ENCODE measurements at regions not wholly inside any gene's neighbourhood (a gene's known extent, or its start where the extent isn't known, plus 50 kb on each side); places are given as distances from the start of the nearest gene placed in this dataset.

- ATAC-seq (no peak), DNase-seq (ENCODE audit: low read depth in 1 of 2, low spot score in 1 of 2) (no peak), FAIRE-seq (no peak)
- ChIA-PET POLR2A (no interaction called here), CTCF (interaction anchor here (1.4 kb wide), 1 partner anchor 381 kb away, joined by 3 read pairs; the partner anchor contains the start of gene PHLDA1)
- WGBS (ENCODE audit: missing lambda C conversion rate): 56% methylated on average over 2 of the region's 2 CpGs
- H3K27ac ChIP-seq: no peak overlapping the region
- H3K4me3 ChIP-seq: no peak overlapping the region
- H3K4me1 ChIP-seq: no peaks in the 10 kb centered on the region
- no peak overlapping the region for H3K4me2 ChIP-seq
- no peaks in the 10 kb centered on the region for H3K9me3 ChIP-seq
- TF ChIP-seq ATOH8 (CRISPR knock-in tag; IDR thresholded peaks at IDR 0.05; ENCODE audit: low read depth) (no peak), RCOR1 (IDR thresholded peaks at IDR 0.05; ENCODE audit: low read depth, low read length) (no peak), JUNB (IDR thresholded peaks at IDR 0.05) (no peak), FOXS1 (CRISPR knock-in tag; IDR thresholded peaks at IDR 0.05) (no peak), PBX3 (IDR thresholded peaks at IDR 0.05) (no peak), CHD2 (IDR thresholded peaks at IDR 0.05; ENCODE audit: low read length, partially characterized antibody) (no peak), BCL3 (IDR thresholded peaks at IDR 0.05) (no peak), SREBF2 (IDR thresholded peaks at IDR 0.05) (no peak)
These were observed 139.4 kb upstream of the KRR1 start for GRCh38 chr12:75650595-75651341.

GRCh38 chr12:75650100-75650499, 138.7 kb upstream of the KRR1 start:
- no peak for TF ChIP-seq BHLHE40 (IDR thresholded peaks at IDR 0.05; ENCODE audit: low read depth, low read length)
- FAIRE-seq (no peak), ATAC-seq (no peak), DNase-seq (ENCODE audit: low read depth in 1 of 2, low spot score in 1 of 2) (no peak)
- Histone ChIP-seq H3K9me3 (no peaks in the 10 kb centered on the region), H3K4me1 (no peaks in the 10 kb centered on the region), H3K27ac (no peak overlapping the region), H3K4me2 (no peak overlapping the region), H3K4me3 (no peak overlapping the region)
- POLR2A ChIA-PET: no interaction called here
- CTCF ChIA-PET: interaction anchor here (1.0 kb wide), 1 partner anchor 313 kb away, joined by 5 read pairs; no protein-coding TSS in a partner anchor

GRCh38 chr12:75648856-75649255, 137.4 kb upstream of the KRR1 start:
- FAIRE-seq: peak; percentile 32
- POLR2A ChIA-PET: no interaction called here
- no peak overlapping the region for H3K27ac ChIP-seq

More at GRCh38 chr12:75648856-75649255, 137.4 kb upstream of the KRR1 start:
- no peak for ATAC-seq
- no peaks in the 10 kb centered on the region for H3K9me3 ChIP-seq
- CTCF ChIA-PET: interaction anchor here (2.5 kb wide), 1 partner anchor 122 kb away, joined by 6 read pairs; no protein-coding TSS in a partner anchor
- no peak overlapping the region for H3K4me3 ChIP-seq
- 82% methylated on average over 3 of the region's 3 CpGs for whole genome bisulfite sequencing (ENCODE audit: missing lambda C conversion rate)
- no peak overlapping the region for H3K4me2 ChIP-seq
- DNase-seq (ENCODE audit: low read depth in 1 of 2, low spot score in 1 of 2): no peak
- TF ChIP-seq JUN (IDR thresholded peaks at IDR 0.05) (no peak), HEYL (CRISPR knock-in tag; IDR thresholded peaks at IDR 0.05) (no peak), EHMT2 (IDR thresholded peaks at IDR 0.05; ENCODE audit: low read depth) (no peak), HOXB5 (CRISPR knock-in tag; IDR thresholded peaks at IDR 0.05) (no peak), HES2 (IDR thresholded peaks at IDR 0.05) (no peak), CHD2 (IDR thresholded peaks at IDR 0.05; ENCODE audit: low read length, partially characterized antibody) (no peak), KDM1A (IDR thresholded peaks at IDR 0.05; ENCODE audit: low read depth) (no peak), CTCF (IDR thresholded peaks at IDR 0.05) (no peak), SMC3 (IDR thresholded peaks at IDR 0.05) (no peak)
- no peaks in the 10 kb centered on the region for H3K4me1 ChIP-seq
